HT1080 (cell line): ENCODE measurements at regions not wholly inside any gene's neighbourhood (a gene's known extent, or its start where the extent isn't known, plus 50 kb on each side); places are given as distances from the start of the nearest gene placed in this dataset.

ENCODE experiments used
- DNase-seq: peaks from one replicate; pipeline ENCODE4 v3.0.0-alpha.2; 2015; ENCODE audit warnings: low read depth

GRCh38 chr7:17598846-17599245 lies 300.4 kb downstream of the AHR start:
- DNase-seq: no peak

DNA sequence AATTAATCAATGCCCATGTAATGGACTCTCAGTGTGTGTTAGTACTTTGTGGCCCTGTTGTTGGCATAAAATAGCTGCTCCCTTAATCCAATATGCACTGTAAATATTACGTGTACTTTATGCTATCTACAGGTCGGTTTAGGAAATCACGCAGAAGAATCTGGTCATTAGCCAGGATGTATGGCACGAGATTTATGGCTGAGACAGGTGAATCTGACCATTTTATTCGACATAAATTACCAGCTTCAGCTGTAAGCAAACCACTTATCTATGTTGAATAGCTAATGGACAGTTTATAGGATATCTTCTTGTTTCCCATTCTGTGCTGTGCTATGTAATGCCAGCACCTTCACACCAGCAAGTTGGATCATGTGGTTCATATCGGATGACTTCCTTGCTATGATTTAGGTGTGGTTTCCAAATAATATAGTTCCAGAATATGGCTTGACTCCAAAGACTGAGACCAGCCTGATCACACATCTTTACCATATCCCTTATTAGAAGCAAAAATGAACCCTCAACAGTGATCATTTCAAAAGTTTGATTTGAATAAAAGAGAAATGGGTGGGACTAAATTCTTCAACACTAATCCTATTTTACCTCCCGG lies 301.4 kb downstream of the AHR start:
- DNase-seq: no peak

DNA sequence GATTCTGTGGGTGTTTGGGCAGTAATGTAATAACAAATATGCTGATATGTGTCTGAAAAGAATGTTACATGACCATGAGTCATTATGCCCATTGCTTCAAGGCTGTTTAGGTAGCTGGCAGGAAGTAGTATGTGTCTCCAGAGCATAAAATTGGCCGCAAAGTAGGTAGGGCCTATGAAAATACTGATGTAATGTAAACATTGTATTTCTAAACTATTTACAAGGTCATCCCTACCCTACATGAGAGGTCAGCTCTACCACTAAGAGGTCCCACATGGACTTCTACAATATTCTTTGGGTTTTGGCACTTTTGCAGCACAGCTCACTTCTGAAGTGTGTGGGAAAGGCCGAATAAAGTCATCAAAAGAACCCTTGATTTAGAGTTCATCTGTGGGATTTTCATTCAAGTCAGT lies 301.9 kb downstream of the AHR start:
- DNase-seq: peak; percentile 95

GRCh38 chr7:17601921-17602320 lies 303.5 kb downstream of the AHR start:
- no peak for DNase-seq

- peak; percentile 32 for DNase-seq
Measured at GRCh38 chr7:17608114-17608833, 309.8 kb downstream of the AHR start.

- no peak for DNase-seq
Measured at GRCh38 chr7:17611611-17612010, 313.2 kb downstream of the AHR start.

DNA sequence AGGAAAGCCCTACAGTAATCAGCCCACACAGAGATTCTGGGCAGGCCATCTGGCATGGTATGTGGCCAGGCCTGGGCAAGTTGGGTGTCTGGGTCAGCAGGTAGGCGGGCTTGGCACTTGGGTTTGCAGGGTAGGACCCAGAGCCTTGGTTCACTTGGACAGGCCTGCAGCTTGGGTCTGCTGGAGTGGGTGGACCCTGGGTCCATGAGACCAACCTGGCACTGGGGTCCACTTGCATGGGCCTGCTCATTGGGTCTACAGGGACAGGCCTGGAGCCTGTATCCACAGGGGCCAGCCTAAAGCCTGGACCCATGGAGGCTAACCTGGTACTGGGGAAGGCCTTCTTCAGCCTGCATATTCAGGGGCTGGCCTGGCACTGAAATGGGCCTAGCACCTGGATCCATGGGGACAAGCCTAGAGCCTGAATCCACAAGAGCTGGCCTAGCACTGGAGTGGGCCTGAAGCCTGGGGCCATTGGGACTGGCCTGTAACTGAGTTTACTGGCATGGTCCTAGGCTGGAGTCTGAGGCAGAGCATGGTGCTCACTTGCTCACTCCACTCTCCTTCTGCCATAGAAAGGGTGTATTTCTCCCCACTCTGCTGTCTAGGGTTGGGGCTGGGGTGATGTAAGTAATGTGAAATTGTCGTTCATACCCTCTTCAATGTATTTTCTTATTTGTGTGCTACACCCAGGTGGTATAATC lies 315.0 kb downstream of the AHR start:
- DNase-seq: no peak

GRCh38 chr7:17617380-17617779 lies 318.9 kb downstream of the AHR start:
- no peak for DNase-seq

DNA sequence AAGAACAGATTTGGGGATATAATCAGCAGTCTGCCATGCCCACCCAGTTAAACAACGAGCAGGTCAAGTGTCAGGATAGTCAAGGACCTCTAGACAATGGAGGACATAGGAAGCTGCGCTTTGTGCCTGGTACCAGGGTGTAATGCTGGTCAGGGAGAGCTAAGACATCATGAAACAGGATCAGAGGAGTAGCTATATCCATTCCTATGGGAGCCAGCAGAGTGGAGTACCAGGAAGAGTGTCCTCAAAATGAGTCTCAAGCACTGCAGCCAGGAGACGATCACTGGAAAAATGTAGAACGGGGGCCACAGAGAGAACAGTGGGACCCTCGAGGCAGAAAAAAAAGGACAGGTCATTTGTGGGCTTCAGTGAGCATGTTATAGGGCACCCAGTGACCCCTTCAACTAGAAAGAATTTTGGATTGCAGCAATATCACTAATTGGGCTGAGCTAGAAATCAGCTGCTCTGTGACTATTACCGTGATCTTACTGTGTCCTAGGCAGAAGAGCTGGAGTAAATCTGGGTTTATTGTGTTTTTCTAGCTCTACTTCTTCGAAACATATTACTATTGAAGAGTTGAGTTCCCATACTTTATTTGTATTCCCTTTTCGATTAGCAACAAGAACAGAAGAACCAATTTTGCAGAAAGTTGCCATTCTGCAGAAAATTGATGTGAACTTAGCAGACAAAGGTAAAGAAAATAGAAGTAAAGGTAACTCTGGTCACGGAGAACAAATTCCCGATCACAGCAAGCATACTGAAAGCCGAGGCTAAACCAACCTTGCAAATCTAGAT lies 319.6 kb downstream of the AHR start:
- no peak for DNase-seq

- no peak for DNase-seq
Measured at GRCh38 chr7:17618652-17618974, 320.2 kb downstream of the AHR start.

DNA sequence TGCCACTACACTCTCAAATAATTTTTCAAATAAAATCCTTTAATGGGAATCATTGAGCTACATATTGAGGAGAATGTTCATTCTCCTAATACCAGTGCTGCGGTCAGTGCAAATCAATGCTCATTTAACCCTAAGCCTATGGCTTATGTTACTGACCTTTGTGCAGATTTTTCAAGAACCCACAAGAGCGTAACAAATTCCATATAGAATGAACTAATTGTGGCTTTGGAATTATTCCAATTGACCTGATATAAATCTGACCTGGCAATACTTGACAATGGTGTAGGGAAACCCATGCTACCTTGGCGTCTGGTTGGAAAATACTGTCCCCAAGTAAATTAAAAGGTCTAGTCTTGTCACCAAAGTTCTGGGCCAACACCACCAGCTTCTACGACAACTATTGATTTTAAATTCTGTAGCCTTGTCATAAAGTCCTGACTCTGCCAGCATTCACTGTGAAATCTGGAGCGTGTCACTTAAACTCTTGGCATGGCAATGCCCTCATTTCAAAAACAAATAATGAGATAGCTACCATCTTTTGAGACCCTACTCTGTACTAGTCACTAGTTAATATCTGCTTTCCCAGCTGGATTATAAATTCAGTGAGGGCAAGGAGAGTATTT lies 320.9 kb downstream of the AHR start:
- DNase-seq: no peak

DNA sequence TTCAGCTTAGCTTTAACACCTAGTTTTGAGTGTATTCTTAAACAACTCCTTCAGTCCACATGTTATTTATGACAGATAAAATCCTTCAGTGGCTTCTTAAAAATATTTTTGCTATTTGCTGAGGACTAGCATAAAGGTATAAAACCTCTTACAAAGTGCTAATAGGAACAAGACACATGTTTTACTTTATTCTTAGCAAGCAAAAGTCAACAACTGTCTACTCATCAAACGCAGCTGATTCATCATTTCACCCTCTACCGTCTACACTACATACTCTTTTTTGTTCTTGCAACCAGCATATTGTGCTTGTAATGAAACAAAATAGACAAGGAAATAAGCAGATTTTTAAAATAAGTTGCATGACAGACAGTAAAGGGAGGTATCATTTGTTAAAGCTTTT lies 319.7 kb downstream of the SNX13 start:
- DNase-seq: no peak

DNA sequence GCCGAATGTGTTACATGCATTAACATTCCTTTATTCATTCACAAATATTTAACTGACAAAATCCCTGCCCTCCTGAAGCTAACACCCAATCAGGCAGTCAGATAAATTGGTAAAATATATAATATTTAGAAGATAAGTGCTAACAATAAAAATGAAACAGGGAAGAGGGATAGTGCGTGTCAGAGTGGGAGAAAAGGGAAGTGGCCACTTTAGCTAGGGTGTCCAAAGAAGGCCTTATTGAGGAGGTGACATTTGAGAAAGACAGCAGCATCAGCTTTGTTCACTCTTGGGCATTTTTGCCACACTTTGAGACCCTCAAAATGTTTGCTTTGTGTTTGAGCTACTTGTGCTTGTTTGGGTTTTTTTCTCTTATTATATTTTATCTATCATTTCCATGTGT lies 317.8 kb downstream of the SNX13 start:
- DNase-seq: no peak

- DNase-seq: no peak
Measured at GRCh38 chr7:17623546-17624185, 316.6 kb downstream of the SNX13 start.

GRCh38 chr7:17624379-17624778 lies 315.9 kb downstream of the SNX13 start:
- DNase-seq: no peak

GRCh38 chr7:17625043-17625442 lies 315.3 kb downstream of the SNX13 start:
- DNase-seq: peak; percentile 65

DNA sequence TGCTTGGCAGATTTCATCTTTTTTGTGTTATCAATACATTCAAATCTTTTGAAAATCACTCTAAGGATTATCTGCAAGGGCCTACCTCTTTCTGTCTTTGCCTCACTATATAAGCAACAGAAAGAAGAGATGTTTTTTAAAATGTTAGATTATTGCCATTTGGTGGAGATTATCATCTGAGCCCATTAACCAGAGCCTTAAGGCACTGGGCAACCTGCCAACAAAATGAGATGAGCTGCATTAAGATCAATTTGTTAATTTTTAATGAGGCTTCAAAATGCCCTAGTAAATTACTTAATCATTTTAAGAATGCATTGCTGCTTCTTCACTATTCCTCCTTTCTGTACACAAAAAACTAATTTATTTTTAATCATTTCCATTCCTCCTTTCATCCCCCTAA lies 314.1 kb downstream of the SNX13 start:
- no peak for DNase-seq

DNA sequence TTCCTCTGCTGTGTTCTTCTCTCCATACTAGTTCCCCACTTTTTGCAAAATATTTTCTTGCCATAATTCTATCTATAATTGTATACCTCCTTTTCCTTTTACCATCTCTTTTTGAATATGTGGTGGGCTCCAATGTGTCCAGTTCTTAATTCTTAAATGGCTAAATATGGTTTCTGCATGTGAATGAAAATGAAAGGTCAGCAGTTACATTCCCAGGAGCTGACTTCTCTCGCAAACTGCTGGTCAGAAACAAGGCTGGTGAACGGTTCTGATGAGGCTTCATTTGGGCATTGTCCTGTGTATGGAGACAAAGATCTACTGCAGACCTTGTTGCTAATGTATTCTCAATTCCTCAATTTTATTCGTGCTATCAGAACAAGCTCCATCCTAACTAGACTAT lies 309.2 kb downstream of the SNX13 start:
- DNase-seq: no peak

DNA sequence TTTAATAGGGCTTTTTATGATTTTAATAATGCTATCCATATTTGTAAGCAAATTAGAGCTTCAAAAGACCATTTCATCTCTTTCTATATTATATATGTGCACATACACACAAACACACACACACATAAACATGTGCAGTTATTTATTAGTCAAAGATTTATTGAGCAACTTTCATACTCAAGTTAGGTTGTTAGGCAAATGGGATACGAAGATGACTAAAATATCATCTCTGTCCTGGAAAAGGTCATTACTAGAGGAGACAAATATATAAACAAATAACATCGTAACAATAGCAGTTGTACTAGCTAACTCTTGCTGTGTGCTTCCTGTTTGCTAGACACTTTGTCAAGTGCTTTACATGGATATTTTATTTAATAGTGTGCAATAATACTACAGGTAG lies 307.9 kb downstream of the SNX13 start:
- DNase-seq: no peak

- DNase-seq: peak; percentile 23
Measured at GRCh38 chr7:17633067-17633466, 307.2 kb downstream of the SNX13 start.

- no peak for DNase-seq
Measured at GRCh38 chr7:17638727-17639126, 301.6 kb downstream of the SNX13 start.
